Inferior parietal cortex (tissue), 1 donor: ENCODE measurements at regions not wholly inside any gene's neighbourhood (a gene's known extent, or its start where the extent isn't known, plus 50 kb on each side); places are given as distances from the start of the nearest gene placed in this dataset.

Experiments used
- DNase-seq: peaks from one replicate; pipeline ENCODE4 v3.0.0-alpha.2; 2016; ENCODE audit errors: extremely low spot score

DNA sequence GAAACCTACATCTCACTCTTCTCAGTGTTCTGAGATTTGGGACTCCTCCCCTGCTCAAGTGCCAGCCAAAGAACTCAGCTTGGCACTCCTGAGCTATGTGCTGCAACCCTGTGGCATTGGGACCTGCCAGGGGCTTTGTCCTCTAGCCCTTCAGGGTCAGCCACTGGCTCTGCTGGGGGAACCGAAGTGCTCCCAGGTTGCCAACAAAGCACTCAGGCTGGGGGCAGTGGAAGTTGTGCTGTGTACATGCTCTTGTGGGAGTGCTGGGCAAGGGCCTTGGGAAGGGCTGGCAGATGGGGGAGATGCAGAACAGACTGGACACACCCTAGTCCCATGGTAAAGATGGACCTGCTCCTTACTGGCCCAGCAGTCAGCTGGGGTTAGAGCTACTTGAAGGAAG is 498.6 kb downstream of the CAAP1 start:
- no peak for DNase-seq

- no peak for DNase-seq
Observed at GRCh38 chr9:26392639-26393038, 500.0 kb downstream of the CAAP1 start.

GRCh38 chr9:26391036-26391435 is 501.6 kb downstream of the CAAP1 start:
- DNase-seq = no peak

DNA sequence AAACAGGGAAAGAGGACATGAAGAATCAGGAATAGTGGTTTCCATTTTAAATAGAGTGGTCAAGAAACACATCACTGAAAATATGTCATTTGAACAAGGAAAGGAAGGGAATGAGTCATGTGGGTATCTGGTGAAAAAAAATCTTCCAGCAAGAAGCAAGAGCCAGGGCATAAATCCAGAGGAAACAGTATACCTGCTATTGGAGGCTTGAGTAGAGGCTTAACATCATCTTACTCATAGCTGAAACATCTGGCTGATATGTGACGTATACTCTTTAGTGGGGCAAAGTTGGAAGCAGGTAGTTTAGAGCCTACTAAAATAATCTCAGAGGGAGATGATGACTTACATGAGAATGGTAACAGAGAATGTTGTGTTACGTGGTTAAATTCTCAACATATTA is 517.2 kb downstream of the CAAP1 start:
- DNase-seq = no peak

DNA sequence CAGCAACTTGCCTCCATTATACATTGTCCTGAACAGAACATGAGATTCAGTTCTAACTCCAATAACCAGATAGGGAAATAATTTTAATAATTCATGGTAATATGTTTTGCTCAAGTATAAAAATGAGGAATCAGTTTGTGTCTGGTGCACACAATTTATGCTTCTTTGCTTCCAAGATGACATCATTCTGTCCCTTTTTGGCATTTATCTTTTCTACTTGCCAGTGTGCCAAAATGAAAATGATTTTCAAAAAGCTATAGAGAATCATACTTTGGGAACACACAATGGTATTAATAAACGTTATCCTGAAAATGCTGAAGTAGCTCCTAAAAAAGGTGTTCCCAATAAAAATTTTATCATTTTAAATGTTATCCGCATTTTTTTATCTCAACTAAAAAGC is 519.0 kb downstream of the CAAP1 start:
- DNase-seq = no peak

DNA sequence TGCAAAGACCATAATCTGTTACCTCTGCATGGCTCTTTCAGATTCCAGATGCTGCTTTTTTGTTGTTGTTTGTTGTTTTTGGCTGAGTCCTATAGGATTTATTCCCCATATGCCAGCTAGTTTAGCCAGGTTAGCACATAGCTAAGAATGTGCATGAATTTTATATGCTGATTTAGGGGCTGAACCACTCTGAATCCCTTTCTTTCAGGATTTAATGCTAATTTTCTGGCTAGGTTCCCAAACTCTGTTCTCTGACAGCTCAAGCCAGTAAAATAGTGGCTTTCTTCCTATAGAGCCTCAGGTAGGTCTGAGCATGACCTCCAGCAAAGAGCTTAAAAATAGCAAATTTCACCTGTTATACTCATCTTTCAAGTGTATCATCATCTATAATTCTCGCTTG is 521.4 kb downstream of the CAAP1 start:
- DNase-seq = no peak

- DNase-seq = no peak
Observed at GRCh38 chr9:26369093-26369492, 523.5 kb downstream of the CAAP1 start.

GRCh38 chr9:26368241-26368640 is 524.4 kb downstream of the CAAP1 start:
- DNase-seq = no peak

- no peak for DNase-seq
Observed at GRCh38 chr9:26361010-26361409, 531.6 kb downstream of the CAAP1 start.

DNA sequence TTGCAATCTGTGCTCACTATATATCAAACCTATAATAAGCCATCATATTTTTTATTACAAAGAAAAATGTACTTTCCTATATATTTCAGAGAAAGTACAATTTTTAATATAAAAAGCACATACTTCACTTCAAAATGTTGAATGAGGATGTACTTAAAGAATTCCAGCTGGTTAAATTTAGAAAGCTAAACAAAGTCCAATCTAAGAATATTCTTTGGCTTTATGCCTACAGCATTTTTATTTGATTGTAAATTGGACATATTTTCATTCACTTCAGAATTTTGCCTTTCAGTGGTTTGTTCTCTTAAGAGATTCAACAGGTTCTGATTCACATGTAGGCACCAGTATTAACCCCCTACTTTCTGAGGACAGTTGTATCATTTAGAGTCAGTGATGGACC is 533.8 kb downstream of the CAAP1 start:
- no peak for DNase-seq

DNA sequence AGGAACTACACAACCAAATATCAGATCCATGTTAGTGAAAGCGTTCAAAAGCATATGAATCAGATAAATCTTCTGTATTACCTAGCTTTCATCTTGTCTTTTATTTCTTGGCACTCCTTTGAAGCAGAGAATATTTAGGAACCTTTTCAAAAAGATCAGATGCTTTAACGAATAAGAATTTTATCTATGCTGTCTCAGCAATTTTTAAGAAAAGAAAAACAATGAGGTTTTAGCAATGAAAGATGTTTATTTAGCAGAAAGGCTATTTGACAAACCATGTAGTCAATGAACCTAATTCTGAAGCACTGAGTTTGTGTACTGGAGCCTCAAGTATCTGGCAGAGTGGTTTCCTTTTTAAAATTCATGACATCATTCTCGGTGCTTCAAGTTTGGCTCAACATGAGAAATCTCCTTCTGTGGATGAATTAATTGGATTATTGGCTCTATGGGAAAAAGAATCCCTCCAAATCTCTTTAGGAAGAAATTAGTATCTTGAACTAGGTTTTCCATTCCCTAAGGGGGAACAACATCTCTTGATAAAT is 534.7 kb downstream of the CAAP1 start:
- no peak for DNase-seq

DNA sequence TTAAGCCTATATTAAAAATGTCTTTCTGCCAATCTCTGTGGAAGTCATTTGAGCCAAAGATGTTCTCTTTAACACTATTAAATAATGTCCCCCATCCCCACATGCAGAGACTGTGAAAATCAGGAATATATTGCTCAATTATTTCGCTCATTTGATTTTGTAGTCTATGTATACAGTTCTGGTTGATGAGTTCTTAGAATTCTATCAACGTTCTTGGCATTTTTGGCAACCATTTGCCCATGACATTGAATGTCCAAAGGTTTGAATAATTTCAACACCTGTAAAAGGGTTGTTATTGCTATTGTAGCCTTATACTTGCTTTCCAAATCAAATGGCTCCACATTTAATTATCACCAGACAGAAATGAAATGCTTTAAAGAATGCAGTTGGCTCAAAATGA is 536.1 kb downstream of the CAAP1 start:
- no peak for DNase-seq

DNA sequence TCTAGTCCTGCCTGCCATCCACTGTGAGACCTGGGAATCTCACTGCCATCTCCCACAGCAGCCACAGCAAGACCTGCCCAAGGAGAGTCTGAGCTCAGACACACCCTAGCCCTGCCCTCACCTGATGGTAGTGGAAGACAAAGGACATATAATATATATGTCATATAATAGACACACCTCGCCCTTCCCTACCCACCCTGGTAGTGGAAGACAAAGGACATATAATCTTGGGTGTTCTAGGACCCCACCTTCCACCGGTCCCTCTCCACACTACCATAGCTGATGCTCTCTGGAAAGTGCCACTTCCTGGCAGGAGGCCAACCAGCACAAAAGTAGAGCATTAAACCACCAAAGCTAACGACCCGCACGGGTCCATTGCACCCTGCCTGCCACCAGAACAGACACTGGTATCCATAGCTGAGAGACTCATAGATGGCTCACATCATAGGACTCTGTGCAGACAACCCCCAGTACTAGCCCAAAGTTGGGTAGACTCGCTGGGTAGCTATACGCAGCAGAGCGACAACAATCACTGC is 545.6 kb downstream of the CAAP1 start:
- DNase-seq = no peak

DNA sequence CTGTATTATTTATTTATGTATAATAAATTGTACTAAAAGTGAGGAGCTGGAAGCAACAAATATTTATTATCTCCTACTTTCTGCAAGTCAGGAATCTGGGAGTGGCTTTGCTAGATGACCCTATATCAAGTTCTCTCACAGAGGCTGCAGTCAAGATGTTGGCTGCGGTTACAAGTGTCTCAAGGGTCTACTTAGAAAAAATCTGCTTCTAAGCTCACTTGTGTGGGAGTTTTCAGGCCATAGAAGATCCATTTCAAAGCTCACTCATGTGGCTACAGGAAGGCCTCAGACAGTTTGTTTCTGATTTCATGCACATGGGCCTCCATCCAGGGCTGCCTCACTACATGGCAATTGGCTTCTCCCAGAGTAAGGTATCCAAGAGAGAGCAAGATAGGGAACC is 551.1 kb downstream of the CAAP1 start:
- DNase-seq = no peak

DNA sequence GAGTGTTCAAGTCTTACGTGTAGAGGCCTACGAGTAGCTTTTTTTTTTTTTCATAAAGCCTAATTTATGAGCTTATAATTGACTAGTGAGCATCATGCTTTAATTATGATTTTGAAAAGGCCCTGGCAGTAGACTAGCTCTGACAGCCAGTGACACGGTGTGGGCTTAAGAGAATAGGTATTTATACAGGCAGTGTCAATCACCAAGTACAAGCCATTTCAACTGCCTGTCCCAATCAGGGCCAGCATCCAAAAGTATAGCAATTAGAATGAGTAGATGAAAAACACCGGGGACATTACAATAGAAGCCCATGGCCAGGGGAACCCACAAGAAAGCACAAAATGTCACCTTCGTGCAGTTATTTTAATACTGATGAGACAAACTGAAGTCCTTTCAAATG is 552.8 kb downstream of the CAAP1 start:
- no peak for DNase-seq

GRCh38 chr9:26335116-26335515 is 557.5 kb downstream of the CAAP1 start:
- no peak for DNase-seq

- no peak for DNase-seq
Observed at GRCh38 chr9:26334706-26335105, 557.9 kb downstream of the CAAP1 start.

- no peak for DNase-seq
Observed at GRCh38 chr9:26331223-26331622, 561.4 kb downstream of the CAAP1 start.

DNA sequence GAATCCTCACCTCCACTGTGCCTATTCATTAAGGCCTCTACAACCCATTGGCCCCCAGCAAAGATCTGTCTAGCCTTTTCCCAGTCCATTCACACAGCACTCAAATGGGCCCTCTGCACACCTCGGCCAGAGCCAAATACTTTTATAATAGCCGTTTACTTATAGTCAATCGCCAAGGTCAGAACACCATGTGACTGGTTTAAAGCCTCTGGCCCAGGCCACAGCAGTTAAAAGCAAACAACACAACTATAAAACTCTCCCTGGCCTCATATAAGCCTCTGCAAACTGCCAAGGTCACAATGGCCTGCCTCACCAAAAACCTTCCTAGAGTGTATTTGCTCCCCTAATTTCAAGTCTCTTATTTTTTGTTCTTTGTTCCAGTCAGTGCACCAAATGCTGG is 562.6 kb downstream of the CAAP1 start:
- no peak for DNase-seq

- peak; percentile 85 for DNase-seq
Observed at GRCh38 chr9:26326563-26326962, 566.0 kb downstream of the CAAP1 start.

DNA sequence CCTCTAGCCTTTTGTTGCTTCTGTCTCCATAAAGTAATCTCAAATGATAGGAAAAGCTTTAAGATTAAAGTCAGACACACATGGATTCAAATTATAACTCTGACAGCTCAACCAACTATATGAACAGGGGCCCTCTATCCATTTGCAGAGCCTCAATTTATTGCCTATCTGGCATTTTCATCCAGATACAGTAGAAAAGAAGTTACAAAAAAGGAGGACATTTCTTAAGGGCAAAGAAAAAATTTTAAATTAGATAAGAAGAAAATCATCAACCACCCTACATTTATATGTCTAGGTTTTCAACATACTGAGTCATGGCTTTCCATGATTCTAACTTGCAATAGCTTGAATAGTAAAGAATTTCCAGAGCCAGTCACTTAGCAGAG is 567.2 kb downstream of the CAAP1 start:
- no peak for DNase-seq

- no peak for DNase-seq
Observed at GRCh38 chr9:26324786-26325443, 567.7 kb downstream of the CAAP1 start.

DNA sequence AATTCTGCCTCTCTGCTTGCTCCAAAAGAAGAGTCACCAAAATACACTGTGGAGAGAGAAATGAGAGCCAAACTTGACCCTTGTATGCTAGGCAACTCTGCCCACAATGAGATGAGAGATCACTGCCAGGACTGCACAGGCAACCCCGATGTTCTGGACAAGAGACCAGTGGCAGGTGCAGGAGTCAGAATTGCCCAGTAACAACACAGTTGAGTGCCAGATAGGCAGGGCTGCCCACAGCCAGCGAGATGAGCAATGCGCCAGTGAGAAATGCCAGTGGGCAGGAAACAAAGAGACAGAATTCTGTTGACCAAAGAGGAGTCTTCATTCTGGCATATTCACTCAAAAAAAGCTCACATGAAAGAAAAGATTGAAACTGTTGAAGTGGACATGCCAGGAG is 570.7 kb downstream of the CAAP1 start:
- DNase-seq = no peak

DNA sequence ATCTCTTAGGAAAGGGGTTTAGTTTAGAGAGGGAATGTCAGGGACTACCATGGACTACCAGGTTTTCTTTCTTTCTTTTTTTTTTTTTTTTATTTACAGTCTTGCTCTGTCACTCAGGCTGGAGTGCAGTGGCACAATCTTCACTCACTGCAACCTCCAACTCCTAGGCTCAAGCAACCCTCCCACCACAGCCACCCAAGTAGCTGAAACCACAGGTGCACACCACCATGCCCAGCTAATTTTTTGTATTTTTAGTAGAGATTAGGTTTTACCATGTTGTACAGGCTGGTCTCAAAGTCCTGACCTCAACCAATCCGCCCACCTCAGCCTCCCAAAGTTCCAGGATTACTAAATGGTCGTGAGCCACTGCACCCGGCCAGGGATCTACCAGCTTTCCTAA is 572.7 kb downstream of the CAAP1 start:
- DNase-seq = no peak
